IMR-90 (cell line): ENCODE measurements at regions not wholly inside any gene's neighbourhood (a gene's known extent, or its start where the extent isn't known, plus 50 kb on each side); places are given as distances from the start of the nearest gene placed in this dataset.

Experiments used
- BHLHE40 ChIP-seq: fragments of 150-350 bp; IDR thresholded peaks from 2 replicates; pipeline ENCODE4 v1.6.1; 2016; ENCODE audit warnings: mild to moderate bottlenecking, low read depth, low read length
- MXI1 ChIP-seq: IDR thresholded peaks from 2 replicates; pipeline ENCODE4 v1.6.1; 2012; ENCODE audit warnings: low read depth, mild to moderate bottlenecking, low read length, moderate library complexity, borderline replicate concordance
- POLR2A ChIP-seq: IDR thresholded peaks from 2 replicates; pipeline ENCODE4 v1.6.1; 2012; ENCODE audit warnings: mild to moderate bottlenecking, low read depth, low read length
- RFX5 ChIP-seq: IDR thresholded peaks from 2 replicates; pipeline ENCODE4 v1.8.0; 2012; ENCODE audit warnings: low read depth, mild to moderate bottlenecking, low read length, moderate library complexity
- TF ChIP-seq, protein P1 (sequence below): conservative IDR thresholded peaks from 2 replicates; pipeline ENCODE4 v1.5.1; 2012; ENCODE audit warnings: mild to moderate bottlenecking, low read depth, low read length, improper control_type of control experiment

GRCh38 chr16:26532456-26532855 lies 534.3 kb upstream of the C16orf82 start:
- TF ChIP-seq, protein P1, sequence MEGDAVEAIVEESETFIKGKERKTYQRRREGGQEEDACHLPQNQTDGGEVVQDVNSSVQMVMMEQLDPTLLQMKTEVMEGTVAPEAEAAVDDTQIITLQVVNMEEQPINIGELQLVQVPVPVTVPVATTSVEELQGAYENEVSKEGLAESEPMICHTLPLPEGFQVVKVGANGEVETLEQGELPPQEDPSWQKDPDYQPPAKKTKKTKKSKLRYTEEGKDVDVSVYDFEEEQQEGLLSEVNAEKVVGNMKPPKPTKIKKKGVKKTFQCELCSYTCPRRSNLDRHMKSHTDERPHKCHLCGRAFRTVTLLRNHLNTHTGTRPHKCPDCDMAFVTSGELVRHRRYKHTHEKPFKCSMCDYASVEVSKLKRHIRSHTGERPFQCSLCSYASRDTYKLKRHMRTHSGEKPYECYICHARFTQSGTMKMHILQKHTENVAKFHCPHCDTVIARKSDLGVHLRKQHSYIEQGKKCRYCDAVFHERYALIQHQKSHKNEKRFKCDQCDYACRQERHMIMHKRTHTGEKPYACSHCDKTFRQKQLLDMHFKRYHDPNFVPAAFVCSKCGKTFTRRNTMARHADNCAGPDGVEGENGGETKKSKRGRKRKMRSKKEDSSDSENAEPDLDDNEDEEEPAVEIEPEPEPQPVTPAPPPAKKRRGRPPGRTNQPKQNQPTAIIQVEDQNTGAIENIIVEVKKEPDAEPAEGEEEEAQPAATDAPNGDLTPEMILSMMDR, result no peak
- TF ChIP-seq MXI1 (no peak), RFX5 (no peak), POLR2A (no peak), BHLHE40 (no peak)
